SK-N-SH (cell line): ENCODE measurements at regions not wholly inside any gene's neighbourhood (a gene's known extent, or its start where the extent isn't known, plus 50 kb on each side); places are given as distances from the start of the nearest gene placed in this dataset.
A peak's percentile ranks its signal among the peaks of the same experiment; 100 is the strongest.

ENCODE experiments used
- CTCF ChIA-PET: fragments of 300-600, 350-600 bp; formaldehyde crosslinking; extraction: SDS; loops from one replicate; lab custom pipeline; 2021; lab: Yijun Ruan, JAX
- POLR2A ChIA-PET: fragments of 350-600 bp; sonication (Branson Sonifier 250); formaldehyde crosslinking; extraction: SDS; loops from one replicate; lab custom pipeline; 2020; ENCODE audit warnings: antibody characterized with exemption, inconsistent platforms; lab: Yijun Ruan, JAX
- DNase-seq: peaks from one replicate; pipeline ENCODE4 v3.0.0; 2012
- H2AFZ ChIP-seq: fragments of 200-600 bp; sonication (generic); 2 replicates; pipeline ENCODE4 v1.8.1; 2016; ENCODE audit warnings: antibody characterized with exemption, mild to moderate bottlenecking, low read depth
- H3F3A ChIP-seq: fragments of 200-600 bp; sonication (generic); replicated peaks from 2 replicates; pipeline ENCODE3; 2016; ENCODE audit warnings: antibody characterized with exemption, mild to moderate bottlenecking; ENCODE audit not compliant: insufficient read depth
- H3K27ac ChIP-seq, 2 experiments: fragments of 200-500 bp in 1 of 2; fragments of 200-600 bp in 1 of 2; sonication (Bioruptor generic) in 1 of 2; sonication (generic), shearing (Covaris generic) in 1 of 2; 2 replicates each; pipeline versions ENCODE4 v1.5.1 to v1.6.1; 2014 to 2016; ENCODE audit warnings: low read depth in 2 of 2, inconsistent platforms in 1 of 2, low read length in 1 of 2, mild to moderate bottlenecking in 1 of 2, mixed read lengths in 1 of 2
- H3K27me3 ChIP-seq: fragments of 200-600 bp; sonication (generic), shearing (Covaris generic); 2 replicates; pipeline ENCODE4 v1.6.1; 2016; ENCODE audit warnings: mixed run types; ENCODE audit not compliant: insufficient read depth
- H3K36me3 ChIP-seq, 2 experiments: fragments of 200-500 bp in 1 of 2; fragments of 200-600 bp in 1 of 2; sonication (Bioruptor generic) in 1 of 2; sonication (generic) in 1 of 2; replicated peaks in 1 of 2; 2 replicates each; pipeline versions ENCODE3 to v1.5.1; 2014 to 2016; ENCODE audit warnings: low read length in 1 of 2, mild to moderate bottlenecking in 1 of 2; ENCODE audit not compliant: insufficient read depth in 2 of 2, control insufficient read depth in 1 of 2
- H3K4me1 ChIP-seq, 2 experiments: fragments of 200-500 bp in 1 of 2; fragments of 200-600 bp in 1 of 2; sonication (Bioruptor generic) in 1 of 2; sonication (generic), shearing (Covaris generic) in 1 of 2; 2 replicates each; pipeline versions ENCODE4 v1.5.1 to v1.6.1; 2014 to 2016; ENCODE audit warnings: low read depth in 1 of 2, low read length in 1 of 2, mixed run types in 1 of 2; ENCODE audit not compliant: insufficient read depth in 2 of 2, control insufficient read depth in 1 of 2
- H3K4me2 ChIP-seq: fragments of 200-600 bp; sonication (generic), shearing (Covaris generic); 2 replicates; pipeline ENCODE4 v1.6.1; 2017; ENCODE audit warnings: mixed run types
- H3K4me3 ChIP-seq, 2 experiments: fragments of 200-500 bp in 1 of 2; fragments of 200-600 bp in 1 of 2; sonication (Bioruptor generic) in 1 of 2; sonication (generic), shearing (Covaris generic) in 1 of 2; 2 replicates each; pipeline versions ENCODE4 v1.5.1 to v1.8.1; 2014 to 2016; ENCODE audit warnings: low read depth in 2 of 2, inconsistent platforms in 1 of 2, low read length in 1 of 2, mild to moderate bottlenecking in 1 of 2, mixed read lengths in 1 of 2, moderate library complexity in 1 of 2
- H3K79me2 ChIP-seq: fragments of 200-600 bp; sonication (generic); 2 replicates; pipeline ENCODE4 v1.8.1; 2017; ENCODE audit warnings: mild to moderate bottlenecking; ENCODE audit not compliant: insufficient read depth
- H3K9ac ChIP-seq: fragments of 200-600 bp; sonication (generic); 2 replicates; pipeline ENCODE4 v1.6.1; 2017; ENCODE audit warnings: mixed run types
- H3K9me2 ChIP-seq: fragments of 200-600 bp; sonication (generic); 2 replicates; pipeline ENCODE4 v1.6.1; 2017; ENCODE audit warnings: mixed run types
- H3K9me3 ChIP-seq: fragments of 200-600 bp; sonication (generic); 2 replicates; pipeline ENCODE4 v1.6.1; 2017; ENCODE audit warnings: mixed run types, mild to moderate bottlenecking, moderate library complexity
- H4K20me1 ChIP-seq: fragments of 200-600 bp; sonication (generic); 2 replicates; pipeline ENCODE4 v1.6.1; 2017; ENCODE audit warnings: mild to moderate bottlenecking, mixed run types; ENCODE audit not compliant: insufficient read depth
- ELF1 ChIP-seq: IDR thresholded peaks from 2 replicates; pipeline ENCODE4 v1.4.0; 2012
- FOSL2 ChIP-seq: IDR thresholded peaks from 2 replicates; pipeline ENCODE4 v1.4.0; 2012; ENCODE audit warnings: low read depth, mild to moderate bottlenecking, moderate library complexity, borderline replicate concordance
- FOXJ3 ChIP-seq: sonication (generic); formaldehyde crosslinking; IDR thresholded peaks from 2 replicates; pipeline ENCODE4 v1.5.1; 2020; ENCODE audit warnings: mild to moderate bottlenecking, missing genetic modification reagents
- FOXM1 ChIP-seq: IDR thresholded peaks from 2 replicates; pipeline ENCODE4 v1.4.0; 2012; ENCODE audit warnings: low read depth, mild to moderate bottlenecking
- GABPA ChIP-seq: IDR thresholded peaks from 2 replicates; pipeline ENCODE4 v1.4.0; 2012; ENCODE audit warnings: low read depth, mild to moderate bottlenecking
- GATA2 ChIP-seq: sonication (generic); formaldehyde crosslinking; IDR thresholded peaks from 2 replicates; pipeline ENCODE4 v1.5.0; 2020; ENCODE audit warnings: mild to moderate bottlenecking, missing genetic modification reagents
- IRF3 ChIP-seq: fragments of 150-350 bp; IDR thresholded peaks from 2 replicates; pipeline ENCODE4 v1.6.1; 2016; ENCODE audit warnings: mild to moderate bottlenecking, low read depth, low read length
- JUND ChIP-seq: IDR thresholded peaks from 2 replicates; pipeline ENCODE4 v1.4.0; 2012
- MEF2A ChIP-seq: IDR thresholded peaks from 2 replicates; pipeline ENCODE4 v1.4.0; 2012; ENCODE audit warnings: low read depth, borderline replicate concordance
- MXI1 ChIP-seq: IDR thresholded peaks from 2 replicates; pipeline ENCODE4 v1.6.1; 2012; ENCODE audit warnings: mild to moderate bottlenecking, low read depth, low read length, improper control_type of control experiment
- NRF1 ChIP-seq: IDR thresholded peaks from 2 replicates; pipeline ENCODE4 v1.6.1; 2012; ENCODE audit warnings: low read depth, mild to moderate bottlenecking, low read length
- POLR2AphosphoS5 ChIP-seq: IDR thresholded peaks from 2 replicates; pipeline ENCODE4 v1.6.1; 2012; ENCODE audit warnings: low read depth, low read length
- RAD21 ChIP-seq: IDR thresholded peaks from 2 replicates; pipeline ENCODE4 v1.6.1; 2012; ENCODE audit warnings: mild to moderate bottlenecking, low read length
- RXRA ChIP-seq: IDR thresholded peaks from 2 replicates; pipeline ENCODE4 v1.4.0; 2012; ENCODE audit warnings: low read depth, mild to moderate bottlenecking, borderline replicate concordance
- TEAD4 ChIP-seq: IDR thresholded peaks from 2 replicates; pipeline ENCODE4 v1.4.0; 2012; ENCODE audit warnings: mild to moderate bottlenecking, borderline replicate concordance; ENCODE audit not compliant: insufficient read depth
- WGBS: methylation state at CpG from one replicate; pipeline ENCODE4 v1.1.6; 2017; ENCODE audit warnings: low lambda C conversion rate; 5-methylcytosine and 5-hydroxymethylcytosine counted together
- TF ChIP-seq, protein P1 (sequence below): IDR thresholded peaks from 2 replicates; pipeline ENCODE4 v1.6.1; 2012; ENCODE audit warnings: mild to moderate bottlenecking, low read depth, low read length, moderate library complexity

- no peak overlapping the region for H3K27ac ChIP-seq
- TF ChIP-seq, protein P1, sequence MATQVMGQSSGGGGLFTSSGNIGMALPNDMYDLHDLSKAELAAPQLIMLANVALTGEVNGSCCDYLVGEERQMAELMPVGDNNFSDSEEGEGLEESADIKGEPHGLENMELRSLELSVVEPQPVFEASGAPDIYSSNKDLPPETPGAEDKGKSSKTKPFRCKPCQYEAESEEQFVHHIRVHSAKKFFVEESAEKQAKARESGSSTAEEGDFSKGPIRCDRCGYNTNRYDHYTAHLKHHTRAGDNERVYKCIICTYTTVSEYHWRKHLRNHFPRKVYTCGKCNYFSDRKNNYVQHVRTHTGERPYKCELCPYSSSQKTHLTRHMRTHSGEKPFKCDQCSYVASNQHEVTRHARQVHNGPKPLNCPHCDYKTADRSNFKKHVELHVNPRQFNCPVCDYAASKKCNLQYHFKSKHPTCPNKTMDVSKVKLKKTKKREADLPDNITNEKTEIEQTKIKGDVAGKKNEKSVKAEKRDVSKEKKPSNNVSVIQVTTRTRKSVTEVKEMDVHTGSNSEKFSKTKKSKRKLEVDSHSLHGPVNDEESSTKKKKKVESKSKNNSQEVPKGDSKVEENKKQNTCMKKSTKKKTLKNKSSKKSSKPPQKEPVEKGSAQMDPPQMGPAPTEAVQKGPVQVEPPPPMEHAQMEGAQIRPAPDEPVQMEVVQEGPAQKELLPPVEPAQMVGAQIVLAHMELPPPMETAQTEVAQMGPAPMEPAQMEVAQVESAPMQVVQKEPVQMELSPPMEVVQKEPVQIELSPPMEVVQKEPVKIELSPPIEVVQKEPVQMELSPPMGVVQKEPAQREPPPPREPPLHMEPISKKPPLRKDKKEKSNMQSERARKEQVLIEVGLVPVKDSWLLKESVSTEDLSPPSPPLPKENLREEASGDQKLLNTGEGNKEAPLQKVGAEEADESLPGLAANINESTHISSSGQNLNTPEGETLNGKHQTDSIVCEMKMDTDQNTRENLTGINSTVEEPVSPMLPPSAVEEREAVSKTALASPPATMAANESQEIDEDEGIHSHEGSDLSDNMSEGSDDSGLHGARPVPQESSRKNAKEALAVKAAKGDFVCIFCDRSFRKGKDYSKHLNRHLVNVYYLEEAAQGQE, result peak; percentile 88
- TF ChIP-seq IRF3, result no peak
- CTCF ChIA-PET, result interaction anchor here (1.2 kb wide), 1 partner anchor 26 kb away, joined by 5 read pairs; no protein-coding TSS in a partner anchor
- H3K9me2 ChIP-seq, result no peaks in the 10 kb centered on the region
- POLR2A ChIA-PET, result no interaction called here
- H4K20me1 ChIP-seq, result no peaks in the 10 kb centered on the region
- H3K79me2 ChIP-seq, result no peaks in the 10 kb centered on the region
- no peaks in the 10 kb centered on the region for H3K27me3 ChIP-seq
- H3K4me1 ChIP-seq, result no peaks in the 10 kb centered on the region
- H3K9ac ChIP-seq, result no peak overlapping the region
- no peak overlapping the region for H3K4me2 ChIP-seq
- 22% methylated on average over 1 of the region's 1 CpG for WGBS
- no peak for DNase-seq
- H2AFZ ChIP-seq, result no peak overlapping the region
- H3K36me3 ChIP-seq, result no peaks in the 10 kb centered on the region
- H3K4me3 ChIP-seq, result no peak overlapping the region
- H3K9me3 ChIP-seq, result no peaks in the 10 kb centered on the region
- no peaks in the 10 kb centered on the region for H3F3A ChIP-seq
Observed at GRCh38 chr3:66165660-66166059, 55.1 kb upstream of the SLC25A26 start.

- H3K27ac ChIP-seq, result no peak overlapping the region
- no peak overlapping the region for H3K4me3 ChIP-seq
- H3K36me3 ChIP-seq, result no peaks in the 10 kb centered on the region
- ChIA-PET POLR2A (no interaction called here), CTCF (interaction anchor here (1.4 to 1.9 kb wide), 2 partner anchors 31 to 90 kb away, joined by 3 to 6 read pairs; no protein-coding TSS in a partner anchor)
- H3K79me2 ChIP-seq, result no peaks in the 10 kb centered on the region
- H3F3A ChIP-seq, result no peaks in the 10 kb centered on the region
- no peaks in the 10 kb centered on the region for H3K9me2 ChIP-seq
- no peak overlapping the region for H2AFZ ChIP-seq
- H3K9me3 ChIP-seq, result no peaks in the 10 kb centered on the region
- H3K4me2 ChIP-seq, result no peak overlapping the region
- no peaks in the 10 kb centered on the region for H3K27me3 ChIP-seq
- TF ChIP-seq POLR2AphosphoS5 (no peak), TEAD4 (no peak), FOSL2 (no peak), MEF2A (no peak), NRF1 (no peak), GABPA (no peak), FOXJ3 (CRISPR knock-in tag) (no peak), ELF1 (no peak), JUND (no peak), FOXM1 (no peak), GATA2 (CRISPR knock-in tag) (no peak), RAD21 (no peak), MXI1 (no peak), RXRA (no peak)
- DNase-seq, result no peak
- no peaks in the 10 kb centered on the region for H4K20me1 ChIP-seq
- H3K4me1 ChIP-seq, result no peaks in the 10 kb centered on the region
- H3K9ac ChIP-seq, result no peak overlapping the region
Observed at GRCh38 chr3:66164155-66164554, 56.6 kb upstream of the SLC25A26 start.
